ENCODE measurements at regions not wholly inside any gene's neighbourhood (a gene's known extent, or its start where the extent isn't known, plus 50 kb on each side); places are given as distances from the start of the nearest gene placed in this dataset.

DNA sequence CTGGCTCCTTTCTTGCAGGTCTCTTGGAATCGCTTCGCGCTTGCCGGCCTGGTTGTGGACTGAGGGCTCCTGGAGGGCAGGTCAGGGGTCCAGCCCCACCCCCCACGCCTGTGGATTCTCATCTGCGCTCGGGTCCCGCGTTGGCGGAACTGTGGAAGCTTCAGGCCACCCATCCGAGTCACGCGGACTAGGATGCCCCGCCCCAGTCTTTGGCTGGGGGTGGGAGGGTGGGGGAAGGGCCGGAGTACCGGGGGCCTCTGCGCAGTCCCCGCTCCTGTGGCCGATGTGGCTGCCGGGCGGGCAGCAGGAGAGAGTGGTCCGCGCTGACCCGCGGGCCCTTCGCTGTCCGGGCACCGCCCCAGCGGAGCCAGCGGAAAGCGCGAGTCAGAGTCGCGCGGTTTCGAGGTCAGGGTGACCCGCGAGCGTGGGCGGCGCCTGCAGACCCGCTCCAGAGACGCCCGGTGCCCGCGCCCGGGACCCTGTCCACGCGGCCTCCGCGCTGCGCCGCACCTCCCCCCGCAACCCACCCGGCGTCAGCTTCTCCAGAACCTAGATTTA lies 114.2 kb downstream of the KLF13 start:
- Mint-ChIP-seq H3K9me3 (ENCODE audit: unreplicated experiment) (no peaks in the 10 kb centered on the region), H3K36me3 (ENCODE audit: unreplicated experiment) (no peaks in the 10 kb centered on the region), H3K4me1 (ENCODE audit: unreplicated experiment) (peaks cover 28% of the 10 kb centered on the region), H3K4me3 (ENCODE audit: unreplicated experiment) (peak overlapping the region; percentile 52), H3K27me3 (ENCODE audit: unreplicated experiment) (no peaks in the 10 kb centered on the region), H3K27ac (ENCODE audit: unreplicated experiment) (no peak overlapping the region)
- no peak for TF ChIP-seq CTCF (IDR thresholded peaks at IDR 0.05)
- DNase-seq (ENCODE audit: extremely low spot score, unreplicated experiment): peak; percentile 83

DNA sequence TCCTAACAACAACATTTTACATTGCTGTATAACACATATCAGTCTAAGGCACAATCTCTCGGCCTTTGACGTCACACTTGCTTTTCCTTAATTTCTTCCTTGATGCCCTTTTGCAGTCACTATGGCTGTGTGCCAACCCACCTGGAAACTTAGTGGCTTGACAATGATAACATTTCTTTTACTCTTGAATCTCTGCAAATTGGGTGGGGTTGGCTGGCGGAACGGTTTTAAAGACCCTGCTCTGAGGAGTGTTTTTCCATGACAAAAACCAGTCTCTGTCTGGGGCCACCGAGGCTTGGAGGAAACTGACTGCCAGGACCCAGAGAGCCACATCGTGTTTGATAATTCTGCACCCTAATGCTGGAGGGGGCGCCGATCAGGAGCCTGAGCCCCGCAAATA lies 115.6 kb downstream of the KLF13 start:
- peak; percentile 60 for DNase-seq (ENCODE audit: extremely low spot score, unreplicated experiment)
- H3K4me3 Mint-ChIP-seq (ENCODE audit: unreplicated experiment): no peak overlapping the region
- peak overlapping the region; percentile 69 for H3K27ac Mint-ChIP-seq (ENCODE audit: unreplicated experiment)

GRCh38 chr15:31442699-31443111 lies 116.1 kb downstream of the KLF13 start:
- H3K4me3 Mint-ChIP-seq (ENCODE audit: unreplicated experiment): no peak overlapping the region
- H3K36me3 Mint-ChIP-seq (ENCODE audit: unreplicated experiment): no peaks in the 10 kb centered on the region
- peak overlapping the region; percentile 69 for H3K27ac Mint-ChIP-seq (ENCODE audit: unreplicated experiment)
- DNase-seq (ENCODE audit: extremely low spot score, unreplicated experiment): peak; percentile 85
- H3K27me3 Mint-ChIP-seq (ENCODE audit: unreplicated experiment): no peaks in the 10 kb centered on the region
- peaks cover 28% of the 10 kb centered on the region for H3K4me1 Mint-ChIP-seq (ENCODE audit: unreplicated experiment)
- no peaks in the 10 kb centered on the region for H3K9me3 Mint-ChIP-seq (ENCODE audit: unreplicated experiment)
- TF ChIP-seq CTCF (IDR thresholded peaks at IDR 0.05): peak; percentile 52

More for the DNA sequence above, 115.6 kb downstream of the KLF13 start:
- no peak for TF ChIP-seq CTCF (IDR thresholded peaks at IDR 0.05)
- Mint-ChIP-seq H3K4me1 (ENCODE audit: unreplicated experiment) (peaks cover 28% of the 10 kb centered on the region), H3K36me3 (ENCODE audit: unreplicated experiment) (no peaks in the 10 kb centered on the region), H3K9me3 (ENCODE audit: unreplicated experiment) (no peaks in the 10 kb centered on the region), H3K27me3 (ENCODE audit: unreplicated experiment) (no peaks in the 10 kb centered on the region)

GRCh38 chr15:31444844-31445243 lies 118.2 kb downstream of the KLF13 start:
- H3K9me3 Mint-ChIP-seq (ENCODE audit: unreplicated experiment): no peaks in the 10 kb centered on the region
- H3K4me3 Mint-ChIP-seq (ENCODE audit: unreplicated experiment): no peak overlapping the region
- H3K27me3 Mint-ChIP-seq (ENCODE audit: unreplicated experiment): peaks cover 3% of the 10 kb centered on the region
- H3K36me3 Mint-ChIP-seq (ENCODE audit: unreplicated experiment): no peaks in the 10 kb centered on the region
- TF ChIP-seq CTCF (IDR thresholded peaks at IDR 0.05): no peak
- H3K4me1 Mint-ChIP-seq (ENCODE audit: unreplicated experiment): peaks cover 28% of the 10 kb centered on the region
- DNase-seq (ENCODE audit: extremely low spot score, unreplicated experiment): no peak
- H3K27ac Mint-ChIP-seq (ENCODE audit: unreplicated experiment): no peak overlapping the region

GRCh38 chr15:31446546-31446945 lies 119.9 kb downstream of the KLF13 start:
- Mint-ChIP-seq H3K27me3 (ENCODE audit: unreplicated experiment) (peaks cover 3% of the 10 kb centered on the region), H3K4me3 (ENCODE audit: unreplicated experiment) (no peak overlapping the region), H3K27ac (ENCODE audit: unreplicated experiment) (no peak overlapping the region), H3K9me3 (ENCODE audit: unreplicated experiment) (peaks cover 8% of the 10 kb centered on the region), H3K4me1 (ENCODE audit: unreplicated experiment) (peaks cover 21% of the 10 kb centered on the region), H3K36me3 (ENCODE audit: unreplicated experiment) (no peaks in the 10 kb centered on the region)
- no peak for DNase-seq (ENCODE audit: extremely low spot score, unreplicated experiment)
- TF ChIP-seq CTCF (IDR thresholded peaks at IDR 0.05): no peak
